IMR-90 (cell line): ENCODE measurements at regions not wholly inside any gene's neighbourhood (a gene's known extent, or its start where the extent isn't known, plus 50 kb on each side); places are given as distances from the start of the nearest gene placed in this dataset.

Source experiments
- ATAC-seq: fragments of 200-7000 bp; cut with Tn5 transposase; 2 replicates; pipeline ENCODE4 v1.9.1; 2020; ENCODE audit warnings: low read depth, mild to moderate bottlenecking, moderate library complexity
- BruUV-seq: library from RNA; stranded (reverse); fragments of 400-500 nt; replicated peaks from 2 replicates; lab custom pipeline; 2021; lab: Mats Ljungman, UMichigan
- CTCF ChIA-PET: fragments of 300-600 bp; formaldehyde crosslinking; extraction: SDS; loops from one replicate; lab custom pipeline; 2021; ENCODE audit warnings: antibody characterized with exemption; lab: Yijun Ruan, JAX
- POLR2A ChIA-PET: fragments of 300-600 bp; sonication (Branson Sonifier 250); formaldehyde crosslinking; loops from one replicate; lab custom pipeline; 2022; ENCODE audit warnings: antibody characterized with exemption; ENCODE audit not compliant: unreplicated experiment; lab: Charles Lee
- DNase-seq: peaks from one replicate; pipeline ENCODE4 v3.0.0; 2013
- H2AFZ ChIP-seq: replicated peaks from 2 replicates; pipeline ENCODE3; 2013; ENCODE audit warnings: low read length, mild to moderate bottlenecking; ENCODE audit not compliant: poor library complexity
- H2AK5ac ChIP-seq: 2 replicates; pipeline ENCODE4 v1.6.1; 2013; ENCODE audit warnings: low read depth, low read length, inconsistent platforms
- H2AK9ac ChIP-seq: replicated peaks from 2 replicates; pipeline ENCODE3; 2013; ENCODE audit warnings: mild to moderate bottlenecking, low read depth, low read length, moderate library complexity; ENCODE audit not compliant: poor library complexity
- H2BK120ac ChIP-seq: 2 replicates; pipeline ENCODE4 v1.6.1; 2013; ENCODE audit warnings: low read depth, low read length, inconsistent platforms
- H2BK15ac ChIP-seq: 3 replicates; pipeline ENCODE4 v1.6.1; 2013; ENCODE audit warnings: low read depth, low read length, inconsistent platforms
- H2BK20ac ChIP-seq: 2 replicates; pipeline ENCODE4 v1.6.1; 2013; ENCODE audit warnings: low read depth, mild to moderate bottlenecking, inconsistent platforms, low read length, moderate library complexity
- H2BK5ac ChIP-seq: 2 replicates; pipeline ENCODE4 v1.6.1; 2013; ENCODE audit warnings: mild to moderate bottlenecking, low read depth, low read length, inconsistent platforms; ENCODE audit not compliant: poor library complexity, severe bottlenecking
- H3K14ac ChIP-seq: replicated peaks from 2 replicates; pipeline ENCODE4 v1.6.1; 2013; ENCODE audit warnings: low read depth, low read length, inconsistent platforms
- H3K18ac ChIP-seq: 2 replicates; pipeline ENCODE4 v1.6.1; 2013; ENCODE audit warnings: low read depth, low read length, control low read depth
- H3K23ac ChIP-seq: 2 replicates; pipeline ENCODE4 v1.6.1; 2013; ENCODE audit warnings: low read depth, low read length, inconsistent platforms
- H3K27ac ChIP-seq: 2 replicates; pipeline ENCODE4 v1.5.1; 2013; ENCODE audit warnings: mild to moderate bottlenecking, control low read depth, low read length; ENCODE audit not compliant: insufficient read depth
- H3K27me3 ChIP-seq: 2 replicates; pipeline ENCODE4 v1.6.1; 2013; ENCODE audit warnings: low read length; ENCODE audit not compliant: control insufficient read depth, insufficient read depth
- H3K36me3 ChIP-seq: 2 replicates; pipeline ENCODE4 v1.6.1; 2013; ENCODE audit warnings: low read length, mixed read lengths; ENCODE audit not compliant: control insufficient read depth, insufficient read depth
- H3K4ac ChIP-seq: 2 replicates; pipeline ENCODE4 v1.6.1; 2013; ENCODE audit warnings: low read depth, low read length, inconsistent platforms
- H3K4me1 ChIP-seq: 2 replicates; pipeline ENCODE4 v1.6.1; 2013; ENCODE audit warnings: low read length, mixed read lengths; ENCODE audit not compliant: control insufficient read depth, insufficient read depth
- H3K4me2 ChIP-seq: 2 replicates; pipeline ENCODE4 v1.6.1; 2013; ENCODE audit warnings: low read depth, mild to moderate bottlenecking, control low read depth, low read length, moderate library complexity
- H3K4me3 ChIP-seq: 2 replicates; pipeline ENCODE4 v1.5.1; 2013; ENCODE audit warnings: low read depth, mild to moderate bottlenecking, control low read depth, low read length, moderate library complexity; ENCODE audit not compliant: insufficient read depth
- H3K56ac ChIP-seq: 2 replicates; pipeline ENCODE4 v1.6.1; 2013; ENCODE audit warnings: low read length, inconsistent platforms; ENCODE audit not compliant: insufficient read depth; ENCODE audit errors: extremely low read depth
- H3K79me1 ChIP-seq, 2 experiments: 2 replicates each; pipeline ENCODE4 v1.6.1; 2013; ENCODE audit warnings: low read length in 2 of 2, inconsistent platforms in 1 of 2, low read depth in 1 of 2
- H3K9ac ChIP-seq: 2 replicates; pipeline ENCODE4 v1.6.1; 2013; ENCODE audit warnings: low read depth, low read length, control low read depth
- H3K9me1 ChIP-seq: 2 replicates; pipeline ENCODE4 v1.6.1; 2013; ENCODE audit warnings: low read length, inconsistent platforms; ENCODE audit not compliant: insufficient read depth
- H3K9me3 ChIP-seq: 2 replicates; pipeline ENCODE4 v1.6.1; 2013; ENCODE audit warnings: low read length; ENCODE audit not compliant: control insufficient read depth, insufficient read depth
- H4K20me1 ChIP-seq: 2 replicates; pipeline ENCODE4 v1.6.1; 2013; ENCODE audit warnings: low read length, inconsistent platforms; ENCODE audit not compliant: insufficient read depth
- H4K5ac ChIP-seq: 2 replicates; pipeline ENCODE4 v1.6.1; 2013; ENCODE audit warnings: mild to moderate bottlenecking, low read depth, low read length, control low read depth
- H4K8ac ChIP-seq, 2 experiments: 2 replicates each; pipeline ENCODE4 v1.6.1; 2013; ENCODE audit warnings: low read depth in 2 of 2, low read length in 2 of 2, control low read depth in 1 of 2, inconsistent platforms in 1 of 2
- H4K91ac ChIP-seq: 2 replicates; pipeline ENCODE4 v1.6.1; 2013; ENCODE audit warnings: low read depth, low read length, inconsistent platforms; ENCODE audit not compliant: insufficient read depth
- BHLHE40 ChIP-seq: fragments of 150-350 bp; IDR thresholded peaks from 2 replicates; pipeline ENCODE4 v1.6.1; 2016; ENCODE audit warnings: mild to moderate bottlenecking, low read depth, low read length
- CHD1 ChIP-seq: IDR thresholded peaks from 2 replicates; pipeline ENCODE4 v1.6.1; 2012; ENCODE audit warnings: low read depth, low read length, improper control_type of control experiment
- MXI1 ChIP-seq: IDR thresholded peaks from 2 replicates; pipeline ENCODE4 v1.6.1; 2012; ENCODE audit warnings: low read depth, mild to moderate bottlenecking, low read length, moderate library complexity, borderline replicate concordance
- NFE2L2 ChIP-seq: fragments of 150-350 bp; IDR thresholded peaks from 2 replicates; pipeline ENCODE4 v1.6.1; 2016; ENCODE audit warnings: low read depth, mild to moderate bottlenecking, low read length
- RAD21 ChIP-seq: IDR thresholded peaks from 2 replicates; pipeline ENCODE4 v1.6.1; 2012; ENCODE audit warnings: low read length, improper control_type of control experiment
- RCOR1 ChIP-seq: IDR thresholded peaks from 2 replicates; pipeline ENCODE4 v1.6.1; 2012; ENCODE audit warnings: mild to moderate bottlenecking, low read length, improper control_type of control experiment; ENCODE audit not compliant: insufficient replicate concordance
- WGBS, 2 experiments: methylation state at CpG; one replicate each; pipeline versions ENCODE4 v1.1.5 to v1.1.7; 2013; ENCODE audit warnings: missing lambda C conversion rate in 2 of 2; ENCODE audit not compliant: insufficient read length in 1 of 2; ENCODE audit errors: extremely low coverage in 2 of 2; 5-methylcytosine and 5-hydroxymethylcytosine counted together
- dilution Hi-C: fragments of 300-500 bp; cut with HindIII; formaldehyde crosslinking; loops from one replicate; pipeline ENCODE4 v1.14.3; 2018; ENCODE audit warnings: low sequenced_read_pairs; ENCODE audit not compliant: unreplicated experiment
- in situ Hi-C: fragments of 300-500 bp; cut with MboI; formaldehyde crosslinking; loops from 3 replicates; pipeline ENCODE4 v1.14.3; 2019; ENCODE audit warnings: low sequenced_read_pairs, inconsistent platforms, mixed read lengths
- intact Hi-C: fragments of 100-400 bp; cut with micrococcal nuclease; formaldehyde crosslinking; loops from 2 replicates; pipeline ENCODE4 v1.10.0; 2022
- TF ChIP-seq, protein P1 (sequence below): conservative IDR thresholded peaks from 2 replicates; pipeline ENCODE4 v1.5.1; 2012; ENCODE audit warnings: mild to moderate bottlenecking, low read depth, low read length, improper control_type of control experiment

DNA sequence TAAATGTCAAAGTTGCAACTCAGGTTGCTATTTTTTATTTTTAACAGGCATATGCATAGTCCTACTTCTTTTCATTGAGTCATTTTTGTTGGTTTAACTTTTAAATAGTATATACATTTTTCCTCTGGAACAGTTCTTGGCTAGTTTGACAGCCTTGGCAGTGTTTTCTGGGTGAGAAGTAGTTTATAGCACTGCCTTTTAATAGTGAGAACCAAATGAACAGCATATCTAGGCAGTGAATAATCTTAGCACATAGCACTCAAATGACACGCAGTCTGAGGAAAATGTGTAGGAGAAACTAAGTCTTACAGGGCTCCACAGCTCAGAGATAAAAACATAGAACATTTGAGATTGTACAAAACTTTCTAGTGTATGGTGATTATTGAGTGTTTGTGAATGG lies 265.5 kb upstream of the POT1 start:
- Histone ChIP-seq H2AFZ (no peak overlapping the region), H3K9me3 (no peaks in the 10 kb centered on the region; the same call in 1 of the 2 replicates), H3K23ac (no peak overlapping the region), H2BK15ac (no peak overlapping the region), H3K27ac (no peak overlapping the region), H3K36me3 (no peaks in the 10 kb centered on the region), H4K20me1 (no peaks in the 10 kb centered on the region), H3K4me2 (no peak overlapping the region), H2AK9ac (no peak overlapping the region), H2AK5ac (no peak overlapping the region), H4K8ac (no peak overlapping the region), H3K9ac (no peak overlapping the region), H3K56ac (no peak overlapping the region), H4K91ac (no peak overlapping the region), H3K79me1 (no peaks in the 10 kb centered on the region), H2BK20ac (no peak overlapping the region), H3K18ac (no peak overlapping the region), H2BK5ac (no peak overlapping the region), H4K5ac (no peak overlapping the region), H3K9me1 (no peaks in the 10 kb centered on the region), H3K4me1 (no peaks in the 10 kb centered on the region), H2BK120ac (no peak overlapping the region), H3K4ac (no peak overlapping the region), H3K27me3 (no peaks in the 10 kb centered on the region), H3K4me3 (no peak overlapping the region), H3K14ac (no peak overlapping the region)
- POLR2A ChIA-PET: no interaction called here
- no peak for DNase-seq
- intact Hi-C loops (no loop called here), in situ Hi-C loops (no loop called here), dilution Hi-C loops (no loop called here)
- no TSS peak for BruUV-seq
- no peak for TF ChIP-seq NFE2L2
- TF ChIP-seq CHD1: no peak
- TF ChIP-seq, protein P1, sequence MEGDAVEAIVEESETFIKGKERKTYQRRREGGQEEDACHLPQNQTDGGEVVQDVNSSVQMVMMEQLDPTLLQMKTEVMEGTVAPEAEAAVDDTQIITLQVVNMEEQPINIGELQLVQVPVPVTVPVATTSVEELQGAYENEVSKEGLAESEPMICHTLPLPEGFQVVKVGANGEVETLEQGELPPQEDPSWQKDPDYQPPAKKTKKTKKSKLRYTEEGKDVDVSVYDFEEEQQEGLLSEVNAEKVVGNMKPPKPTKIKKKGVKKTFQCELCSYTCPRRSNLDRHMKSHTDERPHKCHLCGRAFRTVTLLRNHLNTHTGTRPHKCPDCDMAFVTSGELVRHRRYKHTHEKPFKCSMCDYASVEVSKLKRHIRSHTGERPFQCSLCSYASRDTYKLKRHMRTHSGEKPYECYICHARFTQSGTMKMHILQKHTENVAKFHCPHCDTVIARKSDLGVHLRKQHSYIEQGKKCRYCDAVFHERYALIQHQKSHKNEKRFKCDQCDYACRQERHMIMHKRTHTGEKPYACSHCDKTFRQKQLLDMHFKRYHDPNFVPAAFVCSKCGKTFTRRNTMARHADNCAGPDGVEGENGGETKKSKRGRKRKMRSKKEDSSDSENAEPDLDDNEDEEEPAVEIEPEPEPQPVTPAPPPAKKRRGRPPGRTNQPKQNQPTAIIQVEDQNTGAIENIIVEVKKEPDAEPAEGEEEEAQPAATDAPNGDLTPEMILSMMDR: no peak
- TF ChIP-seq BHLHE40: no peak
- TF ChIP-seq MXI1: no peak
- TF ChIP-seq RAD21: no peak
- no peak for TF ChIP-seq RCOR1
- no peak for ATAC-seq
- no CpG with 5 or more reads among the region's 1 CpG for WGBS, 2 experiments
- CTCF ChIA-PET: no interaction called here
